ENCODE measurements at regions not wholly inside any gene's neighbourhood (a gene's known extent, or its start where the extent isn't known, plus 50 kb on each side); places are given as distances from the start of the nearest gene placed in this dataset.

GRCh38 chr2:217242947-217243346 is 383.1 kb upstream of the TNP1 start:
- DNase-seq (no peak), ATAC-seq (no peak)
- H3K27ac ChIP-seq, result no peak overlapping the region
- H3K36me3 ChIP-seq (replicated peaks in 1 of 2; ENCODE audit: insufficient read depth in 1 of 2, low read depth in 2 of 2), result no peaks in the 10 kb centered on the region
- WGBS, 2 donors, result 87 to 94% methylated on average over 3 of the region's 3 CpGs
- no peak for TF ChIP-seq CTCF (IDR thresholded peaks at IDR 0.05)
- TF ChIP-seq POLR2A (IDR thresholded peaks at IDR 0.05), result no peak
- no peak overlapping the region for H3K4me3 ChIP-seq
- H3K27me3 ChIP-seq, result no peaks in the 10 kb centered on the region
- H3K9me3 ChIP-seq, result no peaks in the 10 kb centered on the region
- no peaks in the 10 kb centered on the region for H3K4me1 ChIP-seq
- intact Hi-C loops (cut with DNase I), result no loop called here

DNA sequence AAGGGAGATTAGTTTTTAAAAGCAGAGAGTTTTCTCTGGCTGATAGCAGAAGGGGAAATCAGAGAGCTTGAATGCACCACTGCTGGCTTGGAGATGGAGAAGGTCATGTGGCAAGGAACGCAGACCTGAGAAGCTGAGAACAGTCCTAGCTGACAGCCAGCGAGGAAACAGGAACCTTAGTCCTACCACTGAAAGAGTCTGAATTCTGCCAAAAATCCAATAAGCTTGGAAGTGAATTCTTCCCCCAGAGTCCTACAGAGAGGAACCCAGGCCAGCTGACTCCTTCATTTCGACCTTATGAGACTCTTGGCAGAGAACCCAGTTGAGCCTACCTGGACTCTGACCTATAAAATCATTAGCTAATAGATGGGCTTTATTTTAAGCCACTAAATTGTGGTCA is 371.9 kb upstream of the TNP1 start:
- no peak for DNase-seq
- Histone ChIP-seq H3K27ac (peak overlapping the region in 3 of 4 donors; percentile 51 to 69 (median 66)), H3K4me3 (no peak overlapping the region), H3K36me3 (replicated peaks in 1 of 2; ENCODE audit: insufficient read depth in 1 of 2, low read depth in 2 of 2) (no peaks in the 10 kb centered on the region), H3K4me1 (peaks cover 7% of the 10 kb centered on the region), H3K9me3 (no peaks in the 10 kb centered on the region), H3K27me3 (no peaks in the 10 kb centered on the region)
- 48 to 53% methylated on average over 3 of the region's 3 CpGs for WGBS, 2 donors
- intact Hi-C loops (cut with DNase I), result no loop called here
- peak; percentile 33 for ATAC-seq
- TF ChIP-seq POLR2A (IDR thresholded peaks at IDR 0.05) (no peak), CTCF (IDR thresholded peaks at IDR 0.05) (no peak)

GRCh38 chr2:217231212-217231611 is 371.3 kb upstream of the TNP1 start:
- no peak overlapping the region for H3K4me3 ChIP-seq
- no peaks in the 10 kb centered on the region for H3K9me3 ChIP-seq
- intact Hi-C loops (cut with DNase I), result no loop called here
- H3K27me3 ChIP-seq, result no peaks in the 10 kb centered on the region
- H3K27ac ChIP-seq, result peak overlapping the region in 3 of 4 donors; percentile 51 to 69 (median 66)
- no peaks in the 10 kb centered on the region for H3K36me3 ChIP-seq (replicated peaks in 1 of 2; ENCODE audit: insufficient read depth in 1 of 2, low read depth in 2 of 2)
- DNase-seq, result no peak
- peak; percentile 74 for ATAC-seq
- 24 to 50% methylated on average over 1 of the region's 1 CpG for WGBS, 2 donors
- H3K4me1 ChIP-seq, result peaks cover 7% of the 10 kb centered on the region
- TF ChIP-seq POLR2A (IDR thresholded peaks at IDR 0.05) (no peak), CTCF (IDR thresholded peaks at IDR 0.05) (no peak)

DNA sequence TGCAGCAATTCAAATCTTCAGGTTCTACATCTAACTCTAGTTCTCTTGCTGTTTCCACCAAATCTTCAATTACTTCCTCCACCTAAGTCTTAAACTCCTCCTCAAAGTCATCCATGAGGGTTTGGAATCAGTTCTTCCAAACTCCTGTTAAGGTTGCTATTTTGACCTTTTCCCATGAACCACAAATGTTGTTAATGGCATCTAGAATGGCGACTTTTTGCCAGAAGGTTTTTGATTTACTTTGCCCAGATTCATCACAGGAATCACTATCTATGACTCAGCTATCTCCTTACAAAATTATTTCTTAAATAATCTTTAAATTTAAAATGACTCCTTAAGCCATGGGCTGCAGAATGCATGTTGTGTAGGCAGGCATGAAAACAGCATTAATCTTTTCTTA is 368.9 kb upstream of the TNP1 start:
- intact Hi-C loops (cut with DNase I), result no loop called here
- no peak overlapping the region for H3K4me3 ChIP-seq
- TF ChIP-seq CTCF (IDR thresholded peaks at IDR 0.05), result no peak
- TF ChIP-seq POLR2A (IDR thresholded peaks at IDR 0.05), result no peak
- WGBS, 2 donors, result 72 to 80% methylated on average over 1 of the region's 1 CpG
- DNase-seq (no peak), ATAC-seq (no peak)
- H3K9me3 ChIP-seq, result no peaks in the 10 kb centered on the region
- H3K4me1 ChIP-seq, result peaks cover 7% of the 10 kb centered on the region
- no peaks in the 10 kb centered on the region for H3K36me3 ChIP-seq (replicated peaks in 1 of 2; ENCODE audit: insufficient read depth in 1 of 2, low read depth in 2 of 2)
- no peak overlapping the region for H3K27ac ChIP-seq
- no peaks in the 10 kb centered on the region for H3K27me3 ChIP-seq

GRCh38 chr2:217227794-217228193 is 367.9 kb upstream of the TNP1 start:
- no peaks in the 10 kb centered on the region for H3K27me3 ChIP-seq
- no peak for ATAC-seq
- no peak overlapping the region for H3K27ac ChIP-seq
- no peak overlapping the region for H3K4me3 ChIP-seq
- peaks cover 7% of the 10 kb centered on the region for H3K4me1 ChIP-seq
- DNase-seq, result no peak
- WGBS, 2 donors, result 85 to 87% methylated on average over 5 of the region's 5 CpGs
- H3K9me3 ChIP-seq, result no peaks in the 10 kb centered on the region
- no peaks in the 10 kb centered on the region for H3K36me3 ChIP-seq (replicated peaks in 1 of 2; ENCODE audit: insufficient read depth in 1 of 2, low read depth in 2 of 2)
- intact Hi-C loops (cut with DNase I), result no loop called here
- TF ChIP-seq POLR2A (IDR thresholded peaks at IDR 0.05), result no peak
- no peak for TF ChIP-seq CTCF (IDR thresholded peaks at IDR 0.05)

All from body of pancreas (tissue), 4 donors.